Activated CD4-positive, alpha-beta T cell treated with anti-CD3 and anti-CD28 coated beads for 36 hours (primary cell): ENCODE measurements at regions not wholly inside any gene's neighbourhood (a gene's known extent, or its start where the extent isn't known, plus 50 kb on each side); places are given as distances from the start of the nearest gene placed in this dataset.

Experiments used
- ATAC-seq: fragments of 200-7000 bp; cut with Tn5 transposase; one replicate; pipeline ENCODE4 v1.10.0; 2021; ENCODE audit warnings: mild to moderate bottlenecking, moderate library complexity
- CTCF ChIA-PET: fragments of 350-600 bp; sonication (Branson Sonifier 250); formaldehyde crosslinking; loops from one replicate; lab custom pipeline; 2021; ENCODE audit warnings: antibody characterized with exemption; lab: Charles Lee
- POLR2A ChIA-PET: fragments of 350-600 bp; sonication (Branson Sonifier 250); formaldehyde crosslinking; loops from one replicate; lab custom pipeline; 2021; ENCODE audit warnings: antibody characterized with exemption, inconsistent platforms; lab: Charles Lee
- DNase-seq: peaks from one replicate; pipeline ENCODE4 v3.0.0-alpha.2; 2020
- H3K27ac Mint-ChIP-seq: one replicate; pipeline ENCODE4 v1.8.0; 2021; ENCODE audit warnings: mixed read lengths
- H3K27me3 Mint-ChIP-seq: one replicate; pipeline ENCODE4 v1.8.0; 2021; ENCODE audit warnings: mixed read lengths
- H3K36me3 Mint-ChIP-seq: one replicate; pipeline ENCODE4 v1.8.0; 2021; ENCODE audit warnings: low read depth, mixed read lengths
- H3K4me1 Mint-ChIP-seq: one replicate; pipeline ENCODE4 v1.8.0; 2021; ENCODE audit warnings: mixed read lengths
- H3K4me3 Mint-ChIP-seq: one replicate; pipeline ENCODE4 v1.8.0; 2021; ENCODE audit warnings: mild to moderate bottlenecking, moderate library complexity, mixed read lengths
- H3K9me3 Mint-ChIP-seq: one replicate; pipeline ENCODE4 v1.8.0; 2021; ENCODE audit warnings: low read depth, mixed read lengths
- intact Hi-C, 2 experiments: fragments of 100-400 bp; cut with DNase I in 1 of 2; cut with micrococcal nuclease in 1 of 2; formaldehyde crosslinking; loops; one replicate each; pipeline versions ENCODE4 v1.14.2 to v1.15.1; 2022 to 2024; cut with DNase I, micrococcal nuclease

DNA sequence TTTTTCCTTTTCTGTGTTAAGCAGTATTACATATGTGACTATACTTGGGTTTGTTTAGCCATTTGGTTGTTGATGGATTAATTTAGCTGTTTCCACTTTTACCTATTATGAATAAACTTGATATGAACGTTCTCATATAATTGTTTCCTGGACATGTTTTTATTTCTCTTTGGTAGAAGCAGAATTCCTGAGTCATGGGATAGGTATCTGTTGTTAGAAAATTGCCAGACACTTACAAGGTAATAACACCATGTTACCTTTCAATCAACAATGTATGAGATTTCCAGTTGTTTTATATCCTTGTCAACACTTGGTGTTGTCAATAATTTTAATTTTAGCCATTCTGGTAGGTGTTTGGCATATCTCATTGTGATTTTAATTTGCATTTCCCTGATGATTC is 475.4 kb downstream of the IGSF11 start:
- no peak for DNase-seq
- ATAC-seq = no peak
- H3K36me3 Mint-ChIP-seq = no peaks in the 10 kb centered on the region
- POLR2A ChIA-PET = no interaction called here
- intact Hi-C loops = no loop called here
- peaks cover under 1% of the 10 kb centered on the region for H3K27me3 Mint-ChIP-seq
- H3K9me3 Mint-ChIP-seq = no peaks in the 10 kb centered on the region
- no peak overlapping the region for H3K4me3 Mint-ChIP-seq
- CTCF ChIA-PET = no interaction called here
- no peaks in the 10 kb centered on the region for H3K4me1 Mint-ChIP-seq
- no peak overlapping the region for H3K27ac Mint-ChIP-seq

- CTCF ChIA-PET = no interaction called here
Measured at GRCh38 chr3:118564800-118565199, 469.8 kb downstream of the IGSF11 start.

GRCh38 chr3:118573912-118574311 is 460.7 kb downstream of the IGSF11 start:
- Mint-ChIP-seq H3K4me3 (no peak overlapping the region), H3K9me3 (peaks cover 4% of the 10 kb centered on the region), H3K36me3 (no peaks in the 10 kb centered on the region), H3K4me1 (no peaks in the 10 kb centered on the region), H3K27me3 (peaks cover 1% of the 10 kb centered on the region), H3K27ac (no peak overlapping the region)
- intact Hi-C loops = no loop called here
- ATAC-seq (no peak), DNase-seq (no peak)
- CTCF ChIA-PET = no interaction called here
- POLR2A ChIA-PET = no interaction called here

More at GRCh38 chr3:118564800-118565199, 469.8 kb downstream of the IGSF11 start:
- Mint-ChIP-seq H3K27me3 (no peaks in the 10 kb centered on the region), H3K4me1 (no peaks in the 10 kb centered on the region), H3K27ac (no peak overlapping the region), H3K9me3 (peaks cover 7% of the 10 kb centered on the region), H3K4me3 (no peak overlapping the region), H3K36me3 (no peaks in the 10 kb centered on the region)
- no peak for ATAC-seq
- no peak for DNase-seq
- intact Hi-C loops = no loop called here
- POLR2A ChIA-PET = no interaction called here

DNA sequence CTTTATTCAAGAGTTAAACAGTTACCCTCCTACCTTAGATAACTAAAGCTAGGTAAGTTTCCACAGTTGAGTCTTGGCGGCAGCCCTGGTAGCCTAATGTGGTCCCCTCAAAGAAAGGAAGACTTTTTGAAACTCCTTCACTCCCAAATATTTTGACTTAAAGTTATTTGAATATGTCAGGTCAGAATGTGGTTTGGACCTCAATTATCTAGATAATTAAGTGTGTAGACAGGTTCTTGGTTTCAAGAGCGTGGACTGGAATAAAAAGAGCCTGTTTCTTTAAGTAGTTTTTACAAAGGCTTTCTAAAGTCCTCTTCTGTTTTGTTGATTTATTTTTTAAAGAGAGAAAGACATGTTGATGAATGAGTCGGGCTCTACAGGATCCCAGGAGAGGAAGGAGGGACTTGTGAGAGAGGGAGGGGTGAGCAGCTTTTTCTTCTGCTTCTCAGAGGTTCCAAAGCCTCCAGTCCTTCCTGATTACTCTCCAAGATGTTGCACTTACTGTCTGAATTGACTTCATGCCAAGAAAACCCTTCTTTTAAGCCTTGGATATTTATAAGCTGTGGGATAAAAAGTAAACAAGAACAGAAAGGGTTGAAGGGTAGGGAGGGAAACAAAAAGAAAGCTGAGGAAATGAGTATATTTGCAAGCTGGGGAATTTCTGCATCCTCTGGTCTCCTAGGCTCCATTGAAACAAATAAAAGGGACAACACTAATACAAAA is 457.4 kb downstream of the IGSF11 start:
- peaks cover 1% of the 10 kb centered on the region for H3K27me3 Mint-ChIP-seq
- CTCF ChIA-PET = interaction anchor here (1.4 kb wide), 1 partner anchor 14 kb away, joined by 6 read pairs; no protein-coding TSS in a partner anchor
- no peak for DNase-seq
- H3K9me3 Mint-ChIP-seq = no peaks in the 10 kb centered on the region
- H3K4me3 Mint-ChIP-seq = no peak overlapping the region
- H3K27ac Mint-ChIP-seq = no peak overlapping the region
- intact Hi-C loops = no loop called here
- POLR2A ChIA-PET = no interaction called here
- no peaks in the 10 kb centered on the region for H3K4me1 Mint-ChIP-seq
- no peak for ATAC-seq
- H3K36me3 Mint-ChIP-seq = no peaks in the 10 kb centered on the region

GRCh38 chr3:118578559-118578958 is 456.1 kb downstream of the IGSF11 start:
- H3K9me3 Mint-ChIP-seq = no peaks in the 10 kb centered on the region
- CTCF ChIA-PET = interaction anchor here (1.4 kb wide), 1 partner anchor 13 kb away, joined by 6 read pairs; no protein-coding TSS in a partner anchor
- no peak for ATAC-seq
- intact Hi-C loops = no loop called here
- POLR2A ChIA-PET = no interaction called here
- H3K27me3 Mint-ChIP-seq = no peaks in the 10 kb centered on the region
- H3K27ac Mint-ChIP-seq = no peak overlapping the region
- H3K36me3 Mint-ChIP-seq = no peaks in the 10 kb centered on the region
- no peaks in the 10 kb centered on the region for H3K4me1 Mint-ChIP-seq
- no peak for DNase-seq
- no peak overlapping the region for H3K4me3 Mint-ChIP-seq

GRCh38 chr3:118587037-118587741 is 447.5 kb downstream of the IGSF11 start:
- Mint-ChIP-seq H3K9me3 (peaks cover 2% of the 10 kb centered on the region), H3K4me3 (no peak overlapping the region), H3K27me3 (no peaks in the 10 kb centered on the region), H3K27ac (no peak overlapping the region), H3K36me3 (no peaks in the 10 kb centered on the region), H3K4me1 (no peaks in the 10 kb centered on the region)
- intact Hi-C loops = no loop called here
- DNase-seq (no peak), ATAC-seq (no peak)
- ChIA-PET CTCF (no interaction called here), POLR2A (no interaction called here)

DNA sequence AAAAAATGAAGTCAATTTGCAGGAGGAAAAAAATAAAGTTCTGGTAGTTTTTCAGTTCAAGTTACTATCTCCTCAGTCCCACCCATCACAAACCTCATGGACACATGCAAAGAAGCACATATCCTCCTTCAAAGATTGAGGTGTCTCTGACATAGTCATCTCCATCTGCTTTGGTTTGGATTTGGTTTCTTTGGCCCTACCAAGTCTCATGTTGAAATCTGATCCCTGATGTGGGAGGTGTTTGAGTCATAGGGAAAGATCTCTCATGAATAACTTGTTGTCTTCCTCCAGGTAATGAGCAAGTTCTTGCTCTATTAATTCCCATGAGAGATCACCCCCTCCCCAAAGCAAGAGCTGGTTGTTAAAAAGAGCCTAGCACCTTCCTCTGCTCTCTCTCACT is 446.8 kb downstream of the IGSF11 start:
- H3K4me3 Mint-ChIP-seq = no peak overlapping the region
- H3K9me3 Mint-ChIP-seq = peaks cover 5% of the 10 kb centered on the region
- H3K4me1 Mint-ChIP-seq = no peaks in the 10 kb centered on the region
- DNase-seq (no peak), ATAC-seq (no peak)
- H3K27me3 Mint-ChIP-seq = no peaks in the 10 kb centered on the region
- no peak overlapping the region for H3K27ac Mint-ChIP-seq
- H3K36me3 Mint-ChIP-seq = no peaks in the 10 kb centered on the region
- ChIA-PET POLR2A (no interaction called here), CTCF (no interaction called here)
- intact Hi-C loops = no loop called here

GRCh38 chr3:118593277-118593670 is 441.4 kb downstream of the IGSF11 start:
- peaks cover 10% of the 10 kb centered on the region for H3K9me3 Mint-ChIP-seq
- H3K27me3 Mint-ChIP-seq = no peaks in the 10 kb centered on the region
- CTCF ChIA-PET = no interaction called here
- no peak overlapping the region for H3K4me3 Mint-ChIP-seq
- intact Hi-C loops = no loop called here
- H3K27ac Mint-ChIP-seq = no peak overlapping the region
- DNase-seq (no peak), ATAC-seq (no peak)
- no peaks in the 10 kb centered on the region for H3K36me3 Mint-ChIP-seq
- no peaks in the 10 kb centered on the region for H3K4me1 Mint-ChIP-seq
- POLR2A ChIA-PET = no interaction called here

- Mint-ChIP-seq H3K27me3 (no peaks in the 10 kb centered on the region), H3K27ac (no peak overlapping the region), H3K9me3 (peaks cover 9% of the 10 kb centered on the region), H3K36me3 (no peaks in the 10 kb centered on the region), H3K4me1 (no peaks in the 10 kb centered on the region), H3K4me3 (no peak overlapping the region)
- DNase-seq (no peak), ATAC-seq (no peak)
- CTCF ChIA-PET = no interaction called here
- intact Hi-C loops = no loop called here
- POLR2A ChIA-PET = no interaction called here
Measured at GRCh38 chr3:118597184-118597583, 437.5 kb downstream of the IGSF11 start.

- no peak for DNase-seq
- Mint-ChIP-seq H3K9me3 (peaks cover 10% of the 10 kb centered on the region), H3K27ac (no peak overlapping the region), H3K4me1 (no peaks in the 10 kb centered on the region), H3K36me3 (no peaks in the 10 kb centered on the region), H3K4me3 (no peak overlapping the region), H3K27me3 (no peaks in the 10 kb centered on the region)
- ChIA-PET POLR2A (no interaction called here), CTCF (interaction anchor here (1.2 kb wide), 1 partner anchor 207 kb away, joined by 3 read pairs; no protein-coding TSS in a partner anchor)
- ATAC-seq = no peak
- intact Hi-C loops = no loop called here
Measured at GRCh38 chr3:118607915-118608820, 426.5 kb downstream of the IGSF11 start.

DNA sequence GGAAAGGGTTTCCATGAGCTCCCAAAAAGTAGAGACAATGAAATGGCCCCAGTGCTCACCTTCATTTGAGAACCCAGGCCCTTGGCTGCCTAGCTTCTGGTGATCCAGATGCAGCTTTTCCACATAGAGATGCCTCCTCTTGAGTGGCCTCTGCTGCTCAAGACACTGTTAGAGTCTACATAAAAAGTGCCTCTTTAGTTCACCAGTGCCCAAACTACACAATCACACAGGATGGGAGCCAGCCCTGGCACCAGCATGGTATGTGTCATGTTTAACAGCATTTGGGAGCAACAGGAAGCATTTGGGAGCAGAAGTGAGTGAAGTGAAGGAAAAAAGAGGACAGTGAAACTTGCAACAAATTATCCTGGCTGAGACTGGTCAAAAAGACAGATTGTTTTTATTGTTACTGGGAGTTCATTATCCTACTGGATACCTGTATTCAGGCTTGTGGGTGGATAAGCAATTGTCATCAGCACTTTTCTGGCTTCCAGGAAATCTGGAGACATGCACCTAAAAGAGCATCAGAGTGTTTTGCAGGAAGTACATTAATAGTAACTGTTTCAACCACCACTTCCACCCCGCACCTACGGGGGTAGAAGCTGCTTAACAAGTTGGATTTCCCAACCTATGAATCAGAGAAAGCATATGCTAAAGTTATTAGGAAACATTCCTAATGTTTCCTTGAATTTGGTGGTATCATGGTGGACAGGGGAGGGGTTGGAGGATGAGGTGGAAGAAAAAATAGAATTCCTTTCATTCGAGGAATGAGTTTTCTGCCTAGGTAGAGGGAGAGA is 416.2 kb downstream of the IGSF11 start:
- Mint-ChIP-seq H3K36me3 (no peaks in the 10 kb centered on the region), H3K4me1 (no peaks in the 10 kb centered on the region), H3K27me3 (no peaks in the 10 kb centered on the region), H3K4me3 (no peak overlapping the region), H3K27ac (no peak overlapping the region), H3K9me3 (no peaks in the 10 kb centered on the region)
- DNase-seq (no peak), ATAC-seq (no peak)
- intact Hi-C loops = no loop called here
- ChIA-PET CTCF (no interaction called here), POLR2A (no interaction called here)
